Thymus (tissue), 11 donors: ENCODE measurements at regions not wholly inside any gene's neighbourhood (a gene's known extent, or its start where the extent isn't known, plus 50 kb on each side); places are given as distances from the start of the nearest gene placed in this dataset.

ENCODE experiments used
- DNase-seq, 9 donors: peaks; one replicate each; pipeline ENCODE4 v3.0.0-alpha.2; 2013; ENCODE audit warnings: low spot score in 9 of 9, low read depth in 6 of 9, missing footprints in 1 of 9
- H3K27ac ChIP-seq, 2 donors: one replicate each; pipeline ENCODE4 v1.5.1; 2013; ENCODE audit warnings: control low read depth in 1 of 2, low read depth in 1 of 2, low read length in 1 of 2, mild to moderate bottlenecking in 1 of 2, moderate library complexity in 1 of 2
- H3K27me3 ChIP-seq, 2 donors: one replicate each; pipeline ENCODE4 v1.5.1; 2013; ENCODE audit warnings: low read length in 1 of 2; ENCODE audit not compliant: control insufficient read depth in 2 of 2, insufficient read depth in 1 of 2
- H3K36me3 ChIP-seq, 2 donors: one replicate each; pipeline ENCODE4 v1.5.1; 2013; ENCODE audit warnings: low read length in 1 of 2, mild to moderate bottlenecking in 1 of 2, moderate library complexity in 1 of 2; ENCODE audit not compliant: control insufficient read depth in 2 of 2, insufficient read depth in 2 of 2
- H3K4me1 ChIP-seq, 2 donors: one replicate each; pipeline ENCODE4 v1.5.1; 2013; ENCODE audit warnings: low read length in 2 of 2; ENCODE audit not compliant: control insufficient read depth in 2 of 2, insufficient read depth in 2 of 2
- H3K4me3 ChIP-seq, 2 donors: one replicate each; pipeline ENCODE4 v1.5.1; 2013; ENCODE audit warnings: low read length in 2 of 2, control low read depth in 1 of 2, mild to moderate bottlenecking in 1 of 2
- H3K9me3 ChIP-seq, 2 donors: one replicate each; pipeline ENCODE4 v1.5.1; 2013; ENCODE audit warnings: low read length in 1 of 2, mild to moderate bottlenecking in 1 of 2; ENCODE audit not compliant: control insufficient read depth in 2 of 2, insufficient read depth in 1 of 2
- WGBS: extraction: QIAGEN DNeasy Blood & Tissue Kit; methylation state at CpG from one replicate; pipeline ENCODE4 v1.1.7; 2013; 5-methylcytosine and 5-hydroxymethylcytosine counted together
- donor health status: healthy.

DNA sequence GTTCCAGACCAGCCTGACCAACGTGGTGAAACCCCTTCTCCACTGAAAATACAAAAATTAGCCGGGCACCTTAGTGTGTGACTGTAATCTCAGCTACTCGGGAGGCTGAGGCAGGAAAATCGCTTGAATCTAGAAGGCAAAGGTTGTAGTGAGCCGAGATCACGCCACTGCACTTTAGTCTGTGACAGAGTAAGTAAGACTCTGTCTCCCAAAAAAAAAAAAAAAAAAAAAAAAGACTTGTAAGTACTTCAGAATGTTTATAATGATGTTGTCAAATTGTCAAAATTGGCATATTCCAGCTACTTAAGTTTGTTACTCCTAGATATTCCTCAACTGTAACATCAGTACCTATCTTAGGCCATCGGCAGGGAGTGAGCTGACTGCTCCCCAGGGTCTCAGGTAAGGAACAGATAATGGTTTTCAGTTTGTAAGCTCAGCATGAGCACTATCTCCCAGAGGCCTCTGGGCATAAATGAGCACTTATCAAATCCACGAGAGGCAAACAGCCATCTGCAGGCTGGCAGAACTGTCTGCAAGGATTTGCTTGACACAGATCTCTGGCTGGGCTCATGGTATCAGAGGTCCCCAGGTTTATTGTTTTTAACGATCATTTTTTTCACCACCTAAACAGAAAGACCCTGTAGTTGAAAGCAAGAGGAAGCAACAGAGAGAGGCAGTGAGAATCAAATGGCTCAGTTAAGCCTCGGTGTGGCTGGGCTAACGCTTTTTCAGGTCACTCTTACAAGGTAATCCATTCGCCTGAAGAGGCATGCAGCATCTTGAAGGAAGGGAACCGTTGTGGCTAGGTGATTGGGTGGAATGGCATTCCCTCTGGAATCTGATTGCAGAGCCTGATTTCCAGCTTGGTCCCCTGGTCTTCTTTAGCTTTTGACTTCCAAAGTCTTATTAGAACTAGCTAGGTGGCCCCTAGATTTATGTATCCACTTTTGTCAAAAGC, 115.9 kb downstream of the LY86 start:
- 81% methylated on average over 13 of the region's 13 CpGs for WGBS
- peak overlapping the region in 1 of 2 donors; percentile 17 for H3K27ac ChIP-seq

GRCh38 chr6:6705061-6705425, 116.5 kb downstream of the LY86 start:
- peaks cover 36 to 61% of the 10 kb centered on the region in 2 donors for H3K4me1 ChIP-seq
- H3K27ac ChIP-seq: no peak overlapping the region
- no peaks in the 10 kb centered on the region for H3K36me3 ChIP-seq
- no peak for DNase-seq
- H3K27me3 ChIP-seq: no peaks in the 10 kb centered on the region
- over 99% methylated on average over 3 of the region's 3 CpGs for WGBS
- no peak overlapping the region for H3K4me3 ChIP-seq
- H3K9me3 ChIP-seq: peaks cover 2 to 8% of the 10 kb centered on the region in 2 donors

More for the DNA sequence above, 115.9 kb downstream of the LY86 start:
- Histone ChIP-seq H3K27me3 (no peaks in the 10 kb centered on the region), H3K36me3 (no peaks in the 10 kb centered on the region), H3K4me3 (no peak overlapping the region), H3K4me1 (peaks cover 42 to 68% of the 10 kb centered on the region in 2 donors), H3K9me3 (peaks cover 2 to 8% of the 10 kb centered on the region in 2 donors)
- peak in 1 of 9 donors; percentile 42 for DNase-seq

GRCh38 chr6:6705915-6706675, 117.6 kb downstream of the LY86 start:
- 98% methylated on average over 13 of the region's 13 CpGs for WGBS
- peaks cover 2 to 8% of the 10 kb centered on the region in 2 donors for H3K9me3 ChIP-seq
- H3K36me3 ChIP-seq: no peaks in the 10 kb centered on the region
- H3K27ac ChIP-seq: no peak overlapping the region
- no peaks in the 10 kb centered on the region for H3K27me3 ChIP-seq
- peaks cover 27 to 50% of the 10 kb centered on the region in 2 donors for H3K4me1 ChIP-seq
- no peak overlapping the region for H3K4me3 ChIP-seq
- no peak for DNase-seq

DNA sequence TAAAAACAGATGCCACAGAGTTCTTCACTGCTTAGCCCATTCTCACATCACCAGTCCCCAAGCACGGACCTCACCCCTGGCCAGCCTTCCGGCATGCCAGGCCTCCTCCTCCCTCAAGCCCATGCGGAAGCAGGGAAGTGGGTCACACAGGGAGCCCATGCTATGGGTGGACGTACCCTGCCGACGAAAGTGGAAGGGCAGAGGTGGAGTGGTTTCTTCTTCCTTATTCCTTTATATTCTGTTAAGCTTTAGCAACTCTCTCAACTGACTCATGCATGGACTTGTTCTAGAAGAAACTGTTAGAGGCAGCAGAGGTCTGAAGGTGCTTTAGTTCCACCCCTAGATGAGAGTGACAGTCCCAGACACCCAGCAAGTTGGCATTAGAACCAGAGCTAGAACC, 118.6 kb downstream of the LY86 start:
- Histone ChIP-seq H3K27ac (no peak overlapping the region), H3K4me1 (peaks cover 35 to 50% of the 10 kb centered on the region in 2 donors), H3K9me3 (peaks cover 0 to 2% of the 10 kb centered on the region in 2 donors), H3K36me3 (no peaks in the 10 kb centered on the region), H3K4me3 (no peak overlapping the region), H3K27me3 (no peaks in the 10 kb centered on the region)
- 97% methylated on average over 6 of the region's 6 CpGs for WGBS
- DNase-seq: no peak

GRCh38 chr6:6709106-6709505, 120.6 kb downstream of the LY86 start:
- H3K4me3 ChIP-seq: no peak overlapping the region
- 96% methylated on average over 3 of the region's 3 CpGs for WGBS

DNA sequence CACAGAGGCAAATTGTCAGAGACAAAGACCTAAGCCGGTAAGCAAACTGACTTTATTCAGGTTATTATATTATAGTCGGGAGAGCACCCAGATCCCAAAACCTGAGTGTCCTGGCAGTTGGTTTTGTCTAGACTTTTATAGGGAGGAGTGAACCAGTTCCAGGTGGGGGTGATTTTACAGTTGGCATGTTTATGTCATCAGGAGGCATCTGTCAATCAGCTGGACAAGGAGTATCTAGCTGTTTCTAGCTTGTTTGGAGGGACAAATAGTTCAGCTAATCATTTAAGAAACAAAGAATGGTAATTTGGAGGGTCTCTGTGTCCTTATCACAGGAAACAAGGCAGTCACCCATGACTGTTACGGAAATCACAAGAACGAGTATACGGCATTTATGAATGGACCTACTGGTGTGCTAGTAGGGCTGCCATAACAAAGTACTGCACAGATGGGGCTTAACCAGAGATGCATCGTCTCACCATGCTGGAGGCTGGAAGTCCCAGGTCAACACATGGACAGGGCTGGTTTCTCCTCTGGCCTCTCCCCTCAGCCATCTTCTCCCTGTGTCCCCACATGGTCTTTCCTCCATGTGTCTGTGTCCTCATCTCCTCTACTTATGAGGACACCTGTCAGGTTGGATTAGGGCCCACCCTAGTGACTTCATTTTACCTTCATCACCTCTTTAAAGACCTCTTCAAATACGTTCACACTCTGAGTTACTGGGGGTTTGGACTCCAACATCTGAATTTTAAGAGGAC, 122.7 kb downstream of the LY86 start:
- H3K4me1 ChIP-seq: peaks cover 31 to 47% of the 10 kb centered on the region in 2 donors
- H3K27ac ChIP-seq: peak overlapping the region in 1 of 2 donors; percentile 73
- 82% methylated on average over 7 of the region's 7 CpGs for WGBS

More at GRCh38 chr6:6709106-6709505, 120.6 kb downstream of the LY86 start:
- H3K36me3 ChIP-seq: no peaks in the 10 kb centered on the region
- no peaks in the 10 kb centered on the region for H3K9me3 ChIP-seq
- H3K27me3 ChIP-seq: no peaks in the 10 kb centered on the region
- peaks cover 39 to 52% of the 10 kb centered on the region in 2 donors for H3K4me1 ChIP-seq
- no peak for DNase-seq
- no peak overlapping the region for H3K27ac ChIP-seq

GRCh38 chr6:6711832-6712448, 123.4 kb downstream of the LY86 start:
- DNase-seq: peak in 6 of 9 donors; percentile 48 to 84 (median 68)

More for the DNA sequence above, 122.7 kb downstream of the LY86 start:
- H3K9me3 ChIP-seq: no peaks in the 10 kb centered on the region
- no peak overlapping the region for H3K4me3 ChIP-seq
- no peak for DNase-seq
- no peaks in the 10 kb centered on the region for H3K36me3 ChIP-seq
- no peaks in the 10 kb centered on the region for H3K27me3 ChIP-seq

More at GRCh38 chr6:6711832-6712448, 123.4 kb downstream of the LY86 start:
- peaks cover 31 to 52% of the 10 kb centered on the region in 2 donors for H3K4me1 ChIP-seq
- no peaks in the 10 kb centered on the region for H3K27me3 ChIP-seq
- H3K36me3 ChIP-seq: no peaks in the 10 kb centered on the region
- H3K9me3 ChIP-seq: no peaks in the 10 kb centered on the region
- peak overlapping the region; percentile 26 to 73 for H3K27ac ChIP-seq
- H3K4me3 ChIP-seq: no peak overlapping the region
- WGBS: 8% methylated on average over 7 of the region's 7 CpGs
